Activated CD8-positive, alpha-beta T cell treated with anti-CD3 and anti-CD28 coated beads for 36 hours (primary cell): ENCODE measurements at regions not wholly inside any gene's neighbourhood (a gene's known extent, or its start where the extent isn't known, plus 50 kb on each side); places are given as distances from the start of the nearest gene placed in this dataset.

Source experiments
- ATAC-seq: fragments of 200-7000 bp; cut with Tn5 transposase; one replicate; pipeline ENCODE4 v1.10.0; 2021; ENCODE audit warnings: mild to moderate bottlenecking, moderate library complexity
- CTCF ChIA-PET: fragments of 350-600 bp; sonication (Branson Sonifier 250); formaldehyde crosslinking; loops from one replicate; lab custom pipeline; 2021; ENCODE audit warnings: antibody characterized with exemption; lab: Charles Lee
- POLR2A ChIA-PET: fragments of 350-600 bp; sonication (Branson Sonifier 250); formaldehyde crosslinking; loops from one replicate; lab custom pipeline; 2021; ENCODE audit warnings: antibody characterized with exemption; lab: Charles Lee
- DNase-seq: peaks from one replicate; pipeline ENCODE4 v3.0.0-alpha.2; 2020
- H3K27ac Mint-ChIP-seq: one replicate; pipeline ENCODE4 v1.8.0; 2021; ENCODE audit warnings: mild to moderate bottlenecking, mixed read lengths
- H3K27me3 Mint-ChIP-seq: one replicate; pipeline ENCODE4 v1.8.0; 2021; ENCODE audit warnings: mixed read lengths
- H3K36me3 Mint-ChIP-seq: one replicate; pipeline ENCODE4 v1.8.0; 2021; ENCODE audit warnings: low read depth, mixed read lengths
- H3K4me1 Mint-ChIP-seq: one replicate; pipeline ENCODE4 v1.8.0; 2021; ENCODE audit warnings: low read depth, mixed read lengths
- H3K4me3 Mint-ChIP-seq: one replicate; pipeline ENCODE4 v1.8.0; 2021; ENCODE audit warnings: mild to moderate bottlenecking, moderate library complexity, mixed read lengths
- H3K9me3 Mint-ChIP-seq: one replicate; pipeline ENCODE4 v1.8.0; 2021; ENCODE audit warnings: mixed read lengths
- intact Hi-C: fragments of 100-400 bp; cut with micrococcal nuclease; formaldehyde crosslinking; loops from one replicate; pipeline ENCODE4 v1.10.0; 2022
- TF ChIP-seq, protein P1 (sequence below): fragments of 200-600 bp; IDR thresholded peaks from one replicate; pipeline ENCODE4 v1.8.0; 2022; ENCODE audit warnings: antibody characterized with exemption, mild to moderate bottlenecking

DNA sequence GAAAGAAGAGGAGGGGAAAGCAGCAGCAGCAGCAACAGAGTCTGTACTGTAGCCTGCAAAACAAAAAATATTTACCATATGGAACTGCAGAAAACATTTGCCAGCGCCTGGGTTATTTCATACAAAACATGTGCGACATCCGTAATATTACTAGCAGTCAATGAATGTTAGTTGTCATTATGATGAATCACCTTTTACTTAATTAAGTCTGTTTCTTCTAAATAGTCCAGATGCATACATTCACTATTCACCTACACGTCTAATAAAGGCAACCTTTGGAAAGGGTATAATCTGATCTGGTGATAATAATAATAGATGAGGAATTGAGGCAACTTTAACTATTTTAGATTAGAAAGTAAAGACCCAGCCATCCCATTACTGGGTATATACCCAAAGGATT lies 426.3 kb upstream of the ST6GAL2 start:
- ChIA-PET POLR2A (no interaction called here), CTCF (no interaction called here)
- no peak for ATAC-seq
- no peak overlapping the region for H3K27ac Mint-ChIP-seq
- TF ChIP-seq, protein P1, sequence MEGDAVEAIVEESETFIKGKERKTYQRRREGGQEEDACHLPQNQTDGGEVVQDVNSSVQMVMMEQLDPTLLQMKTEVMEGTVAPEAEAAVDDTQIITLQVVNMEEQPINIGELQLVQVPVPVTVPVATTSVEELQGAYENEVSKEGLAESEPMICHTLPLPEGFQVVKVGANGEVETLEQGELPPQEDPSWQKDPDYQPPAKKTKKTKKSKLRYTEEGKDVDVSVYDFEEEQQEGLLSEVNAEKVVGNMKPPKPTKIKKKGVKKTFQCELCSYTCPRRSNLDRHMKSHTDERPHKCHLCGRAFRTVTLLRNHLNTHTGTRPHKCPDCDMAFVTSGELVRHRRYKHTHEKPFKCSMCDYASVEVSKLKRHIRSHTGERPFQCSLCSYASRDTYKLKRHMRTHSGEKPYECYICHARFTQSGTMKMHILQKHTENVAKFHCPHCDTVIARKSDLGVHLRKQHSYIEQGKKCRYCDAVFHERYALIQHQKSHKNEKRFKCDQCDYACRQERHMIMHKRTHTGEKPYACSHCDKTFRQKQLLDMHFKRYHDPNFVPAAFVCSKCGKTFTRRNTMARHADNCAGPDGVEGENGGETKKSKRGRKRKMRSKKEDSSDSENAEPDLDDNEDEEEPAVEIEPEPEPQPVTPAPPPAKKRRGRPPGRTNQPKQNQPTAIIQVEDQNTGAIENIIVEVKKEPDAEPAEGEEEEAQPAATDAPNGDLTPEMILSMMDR = no peak
- intact Hi-C loops = no loop called here
- no peaks in the 10 kb centered on the region for H3K36me3 Mint-ChIP-seq
- no peaks in the 10 kb centered on the region for H3K27me3 Mint-ChIP-seq
- H3K4me1 Mint-ChIP-seq = no peaks in the 10 kb centered on the region
- DNase-seq = no peak
- H3K4me3 Mint-ChIP-seq = no peak overlapping the region
- peaks cover 9% of the 10 kb centered on the region for H3K9me3 Mint-ChIP-seq

- POLR2A ChIA-PET = no interaction called here
- TF ChIP-seq, protein P1 = no peak
- Mint-ChIP-seq H3K36me3 (no peaks in the 10 kb centered on the region), H3K27me3 (no peaks in the 10 kb centered on the region), H3K27ac (no peak overlapping the region), H3K9me3 (peaks cover 9% of the 10 kb centered on the region), H3K4me3 (no peak overlapping the region), H3K4me1 (no peaks in the 10 kb centered on the region)
- CTCF ChIA-PET = no interaction called here
- DNase-seq (no peak), ATAC-seq (no peak)
- intact Hi-C loops = no loop called here
Measured at GRCh38 chr2:107313316-107313715, 427.3 kb upstream of the ST6GAL2 start.

DNA sequence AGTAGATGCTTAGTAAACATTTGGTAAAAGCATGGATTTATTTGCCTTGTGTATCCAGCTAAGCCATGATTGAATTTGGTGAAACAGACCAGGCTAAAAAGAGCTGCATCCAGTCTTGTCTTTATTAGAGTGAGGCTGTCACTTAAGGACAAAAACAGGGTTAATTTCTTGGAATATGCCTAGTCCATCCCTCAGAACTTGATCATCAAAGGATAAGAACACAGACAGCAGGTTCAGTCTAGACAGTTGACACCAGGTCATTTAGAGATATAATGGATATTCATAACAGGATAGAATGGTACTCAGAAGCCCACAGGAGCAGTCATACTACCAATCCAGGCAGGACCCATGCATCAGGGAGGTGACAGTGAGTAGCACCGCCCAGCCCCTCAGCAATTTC lies 434.9 kb upstream of the ST6GAL2 start:
- Mint-ChIP-seq H3K4me1 (no peaks in the 10 kb centered on the region), H3K36me3 (no peaks in the 10 kb centered on the region), H3K4me3 (no peak overlapping the region), H3K27ac (no peak overlapping the region), H3K27me3 (no peaks in the 10 kb centered on the region), H3K9me3 (peaks cover 2% of the 10 kb centered on the region)
- TF ChIP-seq, protein P1 = no peak
- ChIA-PET POLR2A (no interaction called here), CTCF (no interaction called here)
- ATAC-seq (no peak), DNase-seq (no peak)
- intact Hi-C loops = no loop called here

- POLR2A ChIA-PET = no interaction called here
- H3K4me3 Mint-ChIP-seq = no peak overlapping the region
- TF ChIP-seq, protein P1 = no peak
- no peak for ATAC-seq
- H3K36me3 Mint-ChIP-seq = no peaks in the 10 kb centered on the region
- CTCF ChIA-PET = no interaction called here
- no peak for DNase-seq
- no peak overlapping the region for H3K27ac Mint-ChIP-seq
- H3K4me1 Mint-ChIP-seq = no peaks in the 10 kb centered on the region
- intact Hi-C loops = no loop called here
- H3K9me3 Mint-ChIP-seq = peaks cover 6% of the 10 kb centered on the region
- no peaks in the 10 kb centered on the region for H3K27me3 Mint-ChIP-seq
Measured at GRCh38 chr2:107322416-107322815, 436.4 kb upstream of the ST6GAL2 start.

DNA sequence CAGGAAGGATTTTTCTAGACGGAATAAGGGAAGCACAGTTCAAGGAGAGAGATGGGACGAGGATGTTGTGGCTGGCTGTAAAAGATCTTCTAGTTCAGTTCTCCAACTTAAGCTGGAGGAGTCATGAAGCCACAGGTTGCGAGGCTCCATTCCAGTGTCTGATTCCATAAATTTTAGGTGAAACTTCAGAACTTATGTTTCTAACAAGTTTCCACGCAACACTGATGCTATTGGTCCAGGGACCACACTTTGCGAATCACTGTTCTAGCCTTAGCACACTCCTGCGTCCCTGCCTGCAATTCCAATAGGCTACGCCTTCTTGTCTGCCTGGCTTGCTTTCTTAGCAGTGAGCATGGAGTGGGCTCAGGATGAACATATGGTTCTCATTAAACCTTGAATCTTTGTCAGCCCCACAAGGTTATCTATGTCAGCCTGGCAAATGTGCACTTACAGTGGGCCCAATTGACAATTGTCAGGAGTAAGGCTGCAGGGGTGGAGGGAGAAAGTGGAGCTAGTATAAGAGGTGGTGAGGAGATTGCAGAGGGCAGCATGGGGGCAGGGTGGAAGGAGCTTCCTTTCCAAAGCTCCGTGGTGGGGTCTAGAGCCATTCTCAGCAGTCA lies 438.1 kb upstream of the ST6GAL2 start:
- no peak overlapping the region for H3K4me3 Mint-ChIP-seq
- no peak overlapping the region for H3K27ac Mint-ChIP-seq
- no peak for ATAC-seq
- no peaks in the 10 kb centered on the region for H3K36me3 Mint-ChIP-seq
- intact Hi-C loops = no loop called here
- DNase-seq = no peak
- POLR2A ChIA-PET = no interaction called here
- H3K27me3 Mint-ChIP-seq = no peaks in the 10 kb centered on the region
- H3K9me3 Mint-ChIP-seq = peaks cover 6% of the 10 kb centered on the region
- TF ChIP-seq, protein P1 = no peak
- no peaks in the 10 kb centered on the region for H3K4me1 Mint-ChIP-seq
- CTCF ChIA-PET = no interaction called here
